Peyer's patch (tissue), 4 donors: ENCODE measurements at regions not wholly inside any gene's neighbourhood (a gene's known extent, or its start where the extent isn't known, plus 50 kb on each side); places are given as distances from the start of the nearest gene placed in this dataset.

ENCODE experiments used
- DNase-seq, 3 donors: peaks; one replicate each; pipeline ENCODE4 v3.0.0-alpha.2; 2017 to 2019
- H3K27ac ChIP-seq, 4 donors: fragments of 200-600 bp; sonication (generic); one replicate each; pipeline ENCODE4 v1.5.1; 2016 to 2019
- H3K27me3 ChIP-seq, 2 donors: fragments of 200-600 bp; sonication (generic); one replicate each; pipeline ENCODE4 v1.5.1; 2019
- H3K36me3 ChIP-seq, 3 donors: fragments of 200-600 bp; sonication (generic); one replicate each; pipeline ENCODE4 v1.5.1; 2016 to 2019
- H3K4me1 ChIP-seq, 4 donors: fragments of 200-600 bp; sonication (generic); one replicate each; pipeline ENCODE4 v1.5.1; 2016 to 2019
- H3K4me3 ChIP-seq, 4 donors: fragments of 200-600 bp; sonication (generic); 1 replicate in 3 of 4; 2 replicates in 1 of 4; pipeline ENCODE4 v1.5.1; 2016 to 2019; ENCODE audit warnings: mild to moderate bottlenecking in 1 of 4
- H3K9me3 ChIP-seq, 4 donors: fragments of 200-600 bp; sonication (generic); one replicate each; pipeline ENCODE4 v1.5.1; 2016 to 2019; ENCODE audit warnings: mild to moderate bottlenecking in 1 of 4
- CTCF ChIP-seq, 6 experiments: fragments of 450-650 bp in 4 of 6; fragments of 200-600 bp in 2 of 6; sonication (generic) in 1 of 6; IDR thresholded peaks; one replicate each; pipeline ENCODE4 v1.5.1; 2017 to 2019; ENCODE audit warnings: antibody characterized with exemption in 6 of 6, mild to moderate bottlenecking in 3 of 6, moderate library complexity in 1 of 6
- POLR2A ChIP-seq, 2 donors: fragments of 450-650 bp; IDR thresholded peaks; one replicate each; pipeline ENCODE4 v1.5.1; 2017; ENCODE audit warnings: antibody characterized with exemption in 2 of 2, mild to moderate bottlenecking in 2 of 2, moderate library complexity in 2 of 2

- H3K4me3 ChIP-seq = no peak overlapping the region
- no peaks in the 10 kb centered on the region for H3K4me1 ChIP-seq
- TF ChIP-seq POLR2A (IDR thresholded peaks at IDR 0.05) (no peak), CTCF (IDR thresholded peaks at IDR 0.05) (no peak)
- H3K27ac ChIP-seq = no peak overlapping the region
- H3K36me3 ChIP-seq = no peaks in the 10 kb centered on the region
- DNase-seq = no peak
- H3K9me3 ChIP-seq = no peaks in the 10 kb centered on the region
- H3K27me3 ChIP-seq = no peaks in the 10 kb centered on the region
These were observed 612.2 kb upstream of the CXADR start for GRCh38 chr21:16900685-16901084.

GRCh38 chr21:16908077-16908476 is 604.8 kb upstream of the CXADR start:
- no peaks in the 10 kb centered on the region for H3K27me3 ChIP-seq
- H3K4me1 ChIP-seq = no peaks in the 10 kb centered on the region
- no peak for DNase-seq
- no peaks in the 10 kb centered on the region for H3K9me3 ChIP-seq
- H3K4me3 ChIP-seq = no peak overlapping the region
- no peak overlapping the region for H3K27ac ChIP-seq
- TF ChIP-seq CTCF (IDR thresholded peaks at IDR 0.05) (no peak), POLR2A (IDR thresholded peaks at IDR 0.05) (no peak)
- H3K36me3 ChIP-seq = no peaks in the 10 kb centered on the region

GRCh38 chr21:16910435-16911165 is 602.2 kb upstream of the CXADR start:
- DNase-seq = no peak
- Histone ChIP-seq H3K27ac (no peak overlapping the region), H3K36me3 (no peaks in the 10 kb centered on the region)

GRCh38 chr21:16911166-16911607 is 601.7 kb upstream of the CXADR start:
- TF ChIP-seq POLR2A (IDR thresholded peaks at IDR 0.05) (no peak), CTCF (IDR thresholded peaks at IDR 0.05) (no peak)
- Histone ChIP-seq H3K27ac (no peak overlapping the region), H3K4me3 (no peak overlapping the region)

More at GRCh38 chr21:16910435-16911165, 602.2 kb upstream of the CXADR start:
- Histone ChIP-seq H3K4me1 (no peaks in the 10 kb centered on the region), H3K27me3 (no peaks in the 10 kb centered on the region), H3K4me3 (no peak overlapping the region), H3K9me3 (no peaks in the 10 kb centered on the region)
- TF ChIP-seq CTCF (IDR thresholded peaks at IDR 0.05) (no peak), POLR2A (IDR thresholded peaks at IDR 0.05) (no peak)

GRCh38 chr21:16912075-16912474 is 600.8 kb upstream of the CXADR start:
- Histone ChIP-seq H3K4me1 (no peaks in the 10 kb centered on the region), H3K36me3 (no peaks in the 10 kb centered on the region), H3K27me3 (no peaks in the 10 kb centered on the region), H3K4me3 (no peak overlapping the region), H3K27ac (no peak overlapping the region), H3K9me3 (no peaks in the 10 kb centered on the region)
- no peak for TF ChIP-seq POLR2A (IDR thresholded peaks at IDR 0.05)
- no peak for TF ChIP-seq CTCF (IDR thresholded peaks at IDR 0.05)
- no peak for DNase-seq

More at GRCh38 chr21:16911166-16911607, 601.7 kb upstream of the CXADR start:
- no peaks in the 10 kb centered on the region for H3K4me1 ChIP-seq
- no peaks in the 10 kb centered on the region for H3K27me3 ChIP-seq
- no peaks in the 10 kb centered on the region for H3K36me3 ChIP-seq
- no peaks in the 10 kb centered on the region for H3K9me3 ChIP-seq
- no peak for DNase-seq
